C4-2B (cell line): ENCODE measurements at regions not wholly inside any gene's neighbourhood (a gene's known extent, or its start where the extent isn't known, plus 50 kb on each side); places are given as distances from the start of the nearest gene placed in this dataset.

Source experiments
- H3K27ac ChIP-seq: fragments of 450-650 bp; 2 replicates; pipeline ENCODE4 v1.5.1; 2017
- CTCF ChIP-seq: fragments of 450-650 bp; conservative IDR thresholded peaks from 2 replicates; pipeline ENCODE4 v1.5.1; 2017; ENCODE audit warnings: mild to moderate bottlenecking
- ZFX ChIP-seq: fragments of 450-650 bp; IDR thresholded peaks from 2 replicates; pipeline ENCODE4 v1.6.1; 2017

- TF ChIP-seq CTCF (no peak), ZFX (no peak)
These were observed 410.2 kb upstream of the MAP3K7 start for GRCh38 chr6:90997076-90997475.

GRCh38 chr6:90993770-90994169 lies 406.9 kb upstream of the MAP3K7 start:
- no peak overlapping the region for H3K27ac ChIP-seq
- TF ChIP-seq CTCF: no peak
- no peak for TF ChIP-seq ZFX

More at GRCh38 chr6:90997076-90997475, 410.2 kb upstream of the MAP3K7 start:
- H3K27ac ChIP-seq: no peak overlapping the region

GRCh38 chr6:90989763-90990162 lies 402.9 kb upstream of the MAP3K7 start:
- TF ChIP-seq CTCF (no peak), ZFX (no peak)
- no peak overlapping the region for H3K27ac ChIP-seq

GRCh38 chr6:90984066-90984465 lies 397.2 kb upstream of the MAP3K7 start:
- no peak overlapping the region for H3K27ac ChIP-seq
- TF ChIP-seq CTCF (no peak), ZFX (no peak)

- TF ChIP-seq CTCF: no peak
- no peak for TF ChIP-seq ZFX
- H3K27ac ChIP-seq: no peak overlapping the region
These were observed 396.6 kb upstream of the MAP3K7 start for GRCh38 chr6:90983462-90983861.

GRCh38 chr6:90982581-90982980 lies 395.7 kb upstream of the MAP3K7 start:
- no peak for TF ChIP-seq CTCF
- TF ChIP-seq ZFX: no peak
- H3K27ac ChIP-seq: no peak overlapping the region

GRCh38 chr6:90982051-90982450 lies 395.2 kb upstream of the MAP3K7 start:
- TF ChIP-seq CTCF (0 out of 2 replicates have a peak, but pooled peaks have one; percentile 18), ZFX (no peak)
- no peak overlapping the region for H3K27ac ChIP-seq
